ENCODE measurements at regions not wholly inside any gene's neighbourhood (a gene's known extent, or its start where the extent isn't known, plus 50 kb on each side); places are given as distances from the start of the nearest gene placed in this dataset.

DNA sequence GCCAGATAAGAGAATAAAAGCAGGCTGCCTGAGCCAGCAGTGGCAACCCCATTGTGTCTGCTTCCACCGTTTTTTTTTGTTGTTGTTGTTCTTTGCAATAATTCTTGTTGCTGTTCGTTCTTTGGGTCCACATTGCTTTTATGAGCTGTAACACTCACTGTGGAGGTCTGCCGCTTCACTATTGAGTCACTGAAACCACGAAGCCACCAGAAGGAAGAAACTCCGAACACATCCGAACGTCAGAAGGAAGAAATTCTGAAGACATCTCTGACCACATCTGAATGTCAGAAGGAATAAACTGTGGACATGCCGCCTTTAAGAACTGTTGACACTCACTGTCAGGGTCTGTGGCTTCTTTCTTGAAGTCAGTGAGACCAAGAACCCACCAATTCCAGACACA lies 110.5 kb downstream of the PCDH18 start:
- H3K27ac ChIP-seq (replicated peaks): no peak overlapping the region
- TF ChIP-seq, protein P1, sequence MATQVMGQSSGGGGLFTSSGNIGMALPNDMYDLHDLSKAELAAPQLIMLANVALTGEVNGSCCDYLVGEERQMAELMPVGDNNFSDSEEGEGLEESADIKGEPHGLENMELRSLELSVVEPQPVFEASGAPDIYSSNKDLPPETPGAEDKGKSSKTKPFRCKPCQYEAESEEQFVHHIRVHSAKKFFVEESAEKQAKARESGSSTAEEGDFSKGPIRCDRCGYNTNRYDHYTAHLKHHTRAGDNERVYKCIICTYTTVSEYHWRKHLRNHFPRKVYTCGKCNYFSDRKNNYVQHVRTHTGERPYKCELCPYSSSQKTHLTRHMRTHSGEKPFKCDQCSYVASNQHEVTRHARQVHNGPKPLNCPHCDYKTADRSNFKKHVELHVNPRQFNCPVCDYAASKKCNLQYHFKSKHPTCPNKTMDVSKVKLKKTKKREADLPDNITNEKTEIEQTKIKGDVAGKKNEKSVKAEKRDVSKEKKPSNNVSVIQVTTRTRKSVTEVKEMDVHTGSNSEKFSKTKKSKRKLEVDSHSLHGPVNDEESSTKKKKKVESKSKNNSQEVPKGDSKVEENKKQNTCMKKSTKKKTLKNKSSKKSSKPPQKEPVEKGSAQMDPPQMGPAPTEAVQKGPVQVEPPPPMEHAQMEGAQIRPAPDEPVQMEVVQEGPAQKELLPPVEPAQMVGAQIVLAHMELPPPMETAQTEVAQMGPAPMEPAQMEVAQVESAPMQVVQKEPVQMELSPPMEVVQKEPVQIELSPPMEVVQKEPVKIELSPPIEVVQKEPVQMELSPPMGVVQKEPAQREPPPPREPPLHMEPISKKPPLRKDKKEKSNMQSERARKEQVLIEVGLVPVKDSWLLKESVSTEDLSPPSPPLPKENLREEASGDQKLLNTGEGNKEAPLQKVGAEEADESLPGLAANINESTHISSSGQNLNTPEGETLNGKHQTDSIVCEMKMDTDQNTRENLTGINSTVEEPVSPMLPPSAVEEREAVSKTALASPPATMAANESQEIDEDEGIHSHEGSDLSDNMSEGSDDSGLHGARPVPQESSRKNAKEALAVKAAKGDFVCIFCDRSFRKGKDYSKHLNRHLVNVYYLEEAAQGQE (IDR thresholded peaks at IDR 0.05; ENCODE audit: insufficient replicate concordance, low read depth): no peak
- no peak for TF ChIP-seq GABPA (IDR thresholded peaks at IDR 0.05; ENCODE audit: low read depth)
- TF ChIP-seq SPI1 (IDR thresholded peaks at IDR 0.05; ENCODE audit: borderline replicate concordance, low read depth): no peak
- TF ChIP-seq, protein P2, sequence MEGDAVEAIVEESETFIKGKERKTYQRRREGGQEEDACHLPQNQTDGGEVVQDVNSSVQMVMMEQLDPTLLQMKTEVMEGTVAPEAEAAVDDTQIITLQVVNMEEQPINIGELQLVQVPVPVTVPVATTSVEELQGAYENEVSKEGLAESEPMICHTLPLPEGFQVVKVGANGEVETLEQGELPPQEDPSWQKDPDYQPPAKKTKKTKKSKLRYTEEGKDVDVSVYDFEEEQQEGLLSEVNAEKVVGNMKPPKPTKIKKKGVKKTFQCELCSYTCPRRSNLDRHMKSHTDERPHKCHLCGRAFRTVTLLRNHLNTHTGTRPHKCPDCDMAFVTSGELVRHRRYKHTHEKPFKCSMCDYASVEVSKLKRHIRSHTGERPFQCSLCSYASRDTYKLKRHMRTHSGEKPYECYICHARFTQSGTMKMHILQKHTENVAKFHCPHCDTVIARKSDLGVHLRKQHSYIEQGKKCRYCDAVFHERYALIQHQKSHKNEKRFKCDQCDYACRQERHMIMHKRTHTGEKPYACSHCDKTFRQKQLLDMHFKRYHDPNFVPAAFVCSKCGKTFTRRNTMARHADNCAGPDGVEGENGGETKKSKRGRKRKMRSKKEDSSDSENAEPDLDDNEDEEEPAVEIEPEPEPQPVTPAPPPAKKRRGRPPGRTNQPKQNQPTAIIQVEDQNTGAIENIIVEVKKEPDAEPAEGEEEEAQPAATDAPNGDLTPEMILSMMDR (IDR thresholded peaks at IDR 0.05; ENCODE audit: insufficient read depth, low read length): no peak
- no peak for TF ChIP-seq POLR2AphosphoS5 (IDR thresholded peaks at IDR 0.05; ENCODE audit: low read depth)
- no peak overlapping the region for H3K4me3 ChIP-seq (replicated peaks; ENCODE audit: insufficient read depth, low read length)
- H3K27me3 ChIP-seq (ENCODE audit: insufficient read depth, poor library complexity, severe bottlenecking): no peaks in the 10 kb centered on the region
- DNase-seq (ENCODE audit: low read depth in 1 of 2, low spot score in 1 of 2): no peak

DNA sequence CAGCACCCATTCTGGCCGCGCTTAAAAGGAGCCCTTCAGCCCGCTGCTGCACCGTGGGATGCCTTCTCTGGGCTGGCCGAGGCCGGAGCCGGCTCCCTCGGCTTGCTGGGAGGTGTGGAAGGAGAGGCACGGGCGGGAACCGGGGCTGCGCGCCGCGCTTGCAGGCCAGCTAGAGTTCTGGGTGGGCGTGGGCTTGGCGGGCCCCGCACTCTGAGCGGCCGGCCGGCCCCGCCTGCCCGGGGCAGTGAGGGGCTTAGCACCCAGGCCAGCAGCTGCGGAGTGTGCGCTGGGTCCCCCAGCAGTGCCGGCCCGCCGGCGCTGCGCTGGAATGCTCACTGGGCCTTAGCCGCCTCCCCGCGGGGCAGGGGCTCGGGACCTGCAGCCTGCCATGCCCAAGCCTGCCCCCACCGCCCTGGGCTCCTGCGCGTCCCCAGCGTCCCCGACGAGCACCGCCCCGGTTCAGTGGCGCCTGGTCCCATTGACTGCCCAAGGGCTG lies 111.3 kb downstream of the PCDH18 start:
- Histone ChIP-seq H3K4me3 (replicated peaks; ENCODE audit: insufficient read depth, low read length) (no peak overlapping the region), H3K27ac (replicated peaks) (no peak overlapping the region), H3K27me3 (ENCODE audit: insufficient read depth, poor library complexity, severe bottlenecking) (no peaks in the 10 kb centered on the region)
- DNase-seq (ENCODE audit: low read depth in 1 of 2, low spot score in 1 of 2): no peak
- TF ChIP-seq POLR2AphosphoS5 (IDR thresholded peaks at IDR 0.05; ENCODE audit: low read depth) (no peak), GABPA (IDR thresholded peaks at IDR 0.05; ENCODE audit: low read depth) (no peak), SPI1 (IDR thresholded peaks at IDR 0.05; ENCODE audit: borderline replicate concordance, low read depth) (no peak)
- TF ChIP-seq, protein P1 (IDR thresholded peaks at IDR 0.05; ENCODE audit: insufficient replicate concordance, low read depth): no peak
- TF ChIP-seq, protein P2 (IDR thresholded peaks at IDR 0.05; ENCODE audit: insufficient read depth, low read length): no peak

DNA sequence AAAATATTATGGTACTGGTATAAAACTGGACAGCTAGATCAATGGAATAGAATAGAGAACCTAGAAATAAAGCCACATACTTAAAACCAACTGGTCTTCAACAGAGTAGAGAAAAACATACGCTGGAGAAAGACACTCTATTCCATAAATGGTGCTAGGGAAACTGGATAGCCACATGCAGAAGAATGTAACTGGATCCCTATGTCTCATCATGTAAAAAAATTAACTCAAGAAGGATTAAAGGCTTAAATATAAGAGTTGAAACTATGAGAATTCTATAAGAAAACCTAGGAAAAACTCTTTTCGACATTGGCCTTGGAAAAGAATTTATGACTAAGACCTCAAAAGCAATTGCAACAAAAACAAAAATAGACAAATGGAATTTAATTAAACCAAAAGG lies 114.6 kb downstream of the PCDH18 start:
- Histone ChIP-seq H3K4me3 (replicated peaks; ENCODE audit: insufficient read depth, low read length) (no peak overlapping the region), H3K27me3 (ENCODE audit: insufficient read depth, poor library complexity, severe bottlenecking) (no peaks in the 10 kb centered on the region), H3K27ac (replicated peaks) (no peak overlapping the region)
- DNase-seq (ENCODE audit: low read depth in 1 of 2, low spot score in 1 of 2): no peak
- TF ChIP-seq, protein P2 (IDR thresholded peaks at IDR 0.05; ENCODE audit: insufficient read depth, low read length): no peak
- TF ChIP-seq GABPA (IDR thresholded peaks at IDR 0.05; ENCODE audit: low read depth) (no peak), SPI1 (IDR thresholded peaks at IDR 0.05; ENCODE audit: borderline replicate concordance, low read depth) (no peak), POLR2AphosphoS5 (IDR thresholded peaks at IDR 0.05; ENCODE audit: low read depth) (no peak)
- TF ChIP-seq, protein P1 (IDR thresholded peaks at IDR 0.05; ENCODE audit: insufficient replicate concordance, low read depth): no peak

Data from HL-60 (cell line).